Upper lobe of left lung (tissue), 6 donors: ENCODE measurements at regions not wholly inside any gene's neighbourhood (a gene's known extent, or its start where the extent isn't known, plus 50 kb on each side); places are given as distances from the start of the nearest gene placed in this dataset.

Experiments used
- ATAC-seq, 2 donors: fragments of 200-7000 bp; cut with Tn5 transposase; one replicate each; pipeline ENCODE4 v1.9.1; 2022; ENCODE audit warnings: mild to moderate bottlenecking in 2 of 2, moderate library complexity in 2 of 2; ENCODE audit not compliant: low FRiP score in 2 of 2
- DNase-seq, 2 donors: peaks; one replicate each; pipeline ENCODE4 v3.0.0-alpha.2; 2019 to 2020
- H3K27ac ChIP-seq, 4 donors: fragments of 200-600 bp; sonication (generic); one replicate each; pipeline ENCODE4 v1.5.1; 2016 to 2019
- H3K27me3 ChIP-seq, 4 donors: fragments of 200-600 bp; sonication (generic); one replicate each; pipeline ENCODE4 v1.5.1; 2017 to 2019
- H3K36me3 ChIP-seq, 4 donors: fragments of 200-600 bp; sonication (generic); one replicate each; pipeline ENCODE4 v1.5.1; 2016 to 2019
- H3K4me1 ChIP-seq, 4 donors: fragments of 200-600 bp; sonication (generic); one replicate each; pipeline ENCODE4 v1.5.1; 2018 to 2019
- H3K4me3 ChIP-seq, 4 donors: fragments of 200-600 bp; sonication (generic); one replicate each; pipeline ENCODE4 v1.5.1; 2017 to 2019; ENCODE audit warnings: mild to moderate bottlenecking in 2 of 4, moderate library complexity in 1 of 4
- H3K9me3 ChIP-seq, 4 donors: fragments of 200-600 bp; sonication (generic); one replicate each; pipeline ENCODE4 v1.5.1; 2018 to 2019
- EP300 ChIP-seq, 4 donors: sonication (generic); formaldehyde crosslinking; IDR thresholded peaks; one replicate each; pipeline ENCODE4 v1.5.1; 2017; ENCODE audit warnings: antibody characterized with exemption in 4 of 4, control low read depth in 2 of 4
- POLR2A ChIP-seq, 4 donors: fragments of 450-650 bp; IDR thresholded peaks; one replicate each; pipeline ENCODE4 v1.5.1; 2016 to 2017; ENCODE audit warnings: antibody characterized with exemption in 4 of 4, mild to moderate bottlenecking in 2 of 4
- POLR2AphosphoS5 ChIP-seq, 2 donors: sonication (generic); formaldehyde crosslinking; IDR thresholded peaks; one replicate each; pipeline ENCODE4 v1.5.1; 2017; ENCODE audit warnings: antibody characterized with exemption in 2 of 2
- WGBS, 2 donors: methylation state at CpG; one replicate each; pipeline ENCODE4 v1.1.5; 2017 to 2018; 5-methylcytosine and 5-hydroxymethylcytosine counted together
- TF ChIP-seq, protein P1 (sequence below), 6 experiments: fragments of 450-650 bp in 4 of 6; fragments of 200-600 bp in 2 of 6; sonication (generic) in 2 of 6; IDR thresholded peaks; one replicate each; pipeline ENCODE4 v1.5.1; 2016 to 2019; ENCODE audit warnings: antibody characterized with exemption in 6 of 6
- donor health status: DM: no; HTN: no; CAD: no; lungs with moderate emphysema.
- donor health status: DM: no; HTN: yes; CAD: no; lungs with severe emphysema.

DNA sequence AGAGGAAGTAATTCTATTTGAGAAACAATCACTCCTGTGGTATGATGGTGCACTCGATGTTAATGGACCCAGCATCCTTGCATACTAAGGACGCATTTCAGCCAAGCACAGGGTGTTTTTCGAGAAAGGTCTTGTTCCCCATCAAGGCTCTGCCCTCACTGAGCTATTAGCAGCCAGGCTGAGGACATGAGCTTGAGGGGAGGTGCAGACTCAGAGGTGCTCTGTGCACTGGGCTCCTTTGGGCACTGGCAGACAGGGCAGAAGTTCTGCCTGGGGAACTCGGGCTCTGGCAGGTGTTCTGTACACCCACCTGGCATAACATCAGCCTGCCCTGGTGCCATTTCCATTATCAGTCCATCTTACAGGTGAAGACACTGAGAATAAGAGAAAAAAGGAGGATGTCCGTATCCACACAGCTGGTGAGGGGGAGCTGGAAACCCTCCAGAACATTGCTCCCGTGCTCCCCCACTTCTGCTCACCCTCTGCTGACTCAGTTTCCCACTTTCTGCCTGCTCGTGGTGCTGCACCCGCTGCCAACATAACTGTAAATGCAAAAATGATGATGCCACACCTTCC lies 92.7 kb upstream of the RET start:
- WGBS, 2 donors = 75 to 84% methylated on average over 8 of the region's 8 CpGs
- H3K9me3 ChIP-seq = no peaks in the 10 kb centered on the region
- no peaks in the 10 kb centered on the region for H3K4me1 ChIP-seq
- no peaks in the 10 kb centered on the region for H3K27me3 ChIP-seq
- no peak overlapping the region for H3K27ac ChIP-seq
- no peak overlapping the region for H3K4me3 ChIP-seq
- ATAC-seq (no peak), DNase-seq (no peak)
- H3K36me3 ChIP-seq = no peaks in the 10 kb centered on the region
- TF ChIP-seq EP300 (IDR thresholded peaks at IDR 0.05) (no peak), POLR2A (IDR thresholded peaks at IDR 0.05) (no peak), POLR2AphosphoS5 (IDR thresholded peaks at IDR 0.05) (no peak)
- TF ChIP-seq, protein P1, sequence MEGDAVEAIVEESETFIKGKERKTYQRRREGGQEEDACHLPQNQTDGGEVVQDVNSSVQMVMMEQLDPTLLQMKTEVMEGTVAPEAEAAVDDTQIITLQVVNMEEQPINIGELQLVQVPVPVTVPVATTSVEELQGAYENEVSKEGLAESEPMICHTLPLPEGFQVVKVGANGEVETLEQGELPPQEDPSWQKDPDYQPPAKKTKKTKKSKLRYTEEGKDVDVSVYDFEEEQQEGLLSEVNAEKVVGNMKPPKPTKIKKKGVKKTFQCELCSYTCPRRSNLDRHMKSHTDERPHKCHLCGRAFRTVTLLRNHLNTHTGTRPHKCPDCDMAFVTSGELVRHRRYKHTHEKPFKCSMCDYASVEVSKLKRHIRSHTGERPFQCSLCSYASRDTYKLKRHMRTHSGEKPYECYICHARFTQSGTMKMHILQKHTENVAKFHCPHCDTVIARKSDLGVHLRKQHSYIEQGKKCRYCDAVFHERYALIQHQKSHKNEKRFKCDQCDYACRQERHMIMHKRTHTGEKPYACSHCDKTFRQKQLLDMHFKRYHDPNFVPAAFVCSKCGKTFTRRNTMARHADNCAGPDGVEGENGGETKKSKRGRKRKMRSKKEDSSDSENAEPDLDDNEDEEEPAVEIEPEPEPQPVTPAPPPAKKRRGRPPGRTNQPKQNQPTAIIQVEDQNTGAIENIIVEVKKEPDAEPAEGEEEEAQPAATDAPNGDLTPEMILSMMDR (IDR thresholded peaks at IDR 0.05) = no peak

DNA sequence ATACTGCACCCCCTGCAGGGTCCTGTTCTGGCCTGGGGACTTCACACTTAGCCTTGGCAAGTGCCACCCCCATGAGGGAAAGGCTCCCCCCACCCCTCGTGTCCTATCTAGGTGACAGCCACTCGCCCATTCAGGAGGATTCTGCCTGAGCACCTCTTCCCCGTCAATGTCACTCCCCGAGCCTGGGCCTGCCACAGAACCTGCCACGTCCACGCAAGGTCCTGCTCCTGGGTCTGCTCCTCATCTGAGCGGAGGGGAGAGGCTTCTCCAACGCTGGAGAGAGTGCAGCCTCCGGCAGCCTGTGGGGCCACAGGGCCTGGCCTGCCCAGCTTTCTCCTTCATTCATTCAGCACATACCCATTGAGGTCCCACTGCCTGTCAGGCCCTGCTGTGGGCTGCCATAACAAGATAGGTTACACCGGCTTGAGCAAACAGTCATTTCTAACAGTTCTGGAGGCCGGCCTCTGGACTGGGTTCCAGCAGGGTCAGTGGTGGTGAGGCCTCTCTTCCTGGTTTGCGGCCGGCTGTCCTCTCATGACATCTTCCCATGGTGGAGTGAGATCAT lies 92.0 kb upstream of the RET start:
- Histone ChIP-seq H3K4me3 (no peak overlapping the region), H3K27ac (no peak overlapping the region), H3K9me3 (no peaks in the 10 kb centered on the region), H3K27me3 (no peaks in the 10 kb centered on the region), H3K4me1 (no peaks in the 10 kb centered on the region), H3K36me3 (no peaks in the 10 kb centered on the region)
- WGBS, 2 donors = 92 to 93% methylated on average over 8 to 13 of the region's 13 CpGs
- TF ChIP-seq POLR2AphosphoS5 (IDR thresholded peaks at IDR 0.05) = no peak
- TF ChIP-seq, protein P1 (IDR thresholded peaks at IDR 0.05) = no peak
- no peak for ATAC-seq
- DNase-seq = no peak

DNA sequence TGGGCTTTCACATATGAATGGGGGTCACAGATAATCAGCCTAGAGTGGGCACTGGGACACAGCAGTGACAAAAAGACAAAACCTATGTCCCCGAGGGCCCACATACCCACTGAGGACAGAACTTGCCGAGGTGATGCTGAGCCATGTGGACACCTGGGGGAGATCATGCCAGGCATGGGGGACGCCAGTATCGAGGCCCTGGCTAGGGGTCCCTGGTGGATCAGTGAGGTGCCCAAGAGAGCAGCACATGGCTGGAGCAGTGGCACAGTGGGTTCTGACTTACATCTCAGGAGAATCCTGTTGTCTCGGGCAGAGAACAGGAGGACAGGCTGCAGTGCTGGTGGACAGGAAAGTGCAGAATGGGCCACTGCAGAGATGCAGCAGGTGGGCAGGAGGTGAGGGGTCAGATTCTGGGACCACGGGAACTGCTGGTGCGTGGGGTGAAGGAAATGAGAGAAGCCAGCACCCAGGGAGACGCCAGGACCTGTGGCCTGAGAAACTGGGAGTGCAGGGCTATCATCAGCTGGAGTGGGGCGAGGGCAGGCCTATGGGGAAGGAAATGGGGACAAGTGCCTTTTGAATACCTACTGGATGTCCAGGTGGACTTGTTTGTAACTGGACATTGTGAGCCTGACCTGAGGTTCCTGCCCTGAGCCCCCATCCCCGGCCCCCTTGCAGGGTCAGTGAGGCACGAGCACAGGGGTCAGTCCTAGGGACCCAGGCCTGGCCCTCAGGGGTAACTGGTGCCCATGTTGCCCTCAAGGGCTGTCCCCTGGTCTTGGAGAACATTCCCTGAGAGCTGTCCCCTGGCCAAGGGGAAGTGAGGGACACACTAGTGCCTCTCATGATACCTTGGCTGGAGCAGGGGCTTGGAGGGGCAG lies 91.2 kb upstream of the RET start:
- DNase-seq = no peak
- H3K27ac ChIP-seq = no peak overlapping the region
- no peak for ATAC-seq
- H3K36me3 ChIP-seq = no peaks in the 10 kb centered on the region
- no peaks in the 10 kb centered on the region for H3K27me3 ChIP-seq
- TF ChIP-seq, protein P1 (IDR thresholded peaks at IDR 0.05) = no peak
- H3K9me3 ChIP-seq = no peaks in the 10 kb centered on the region
- WGBS, 2 donors = 83 to 90% methylated on average over 9 to 10 of the region's 11 CpGs
- no peak overlapping the region for H3K4me3 ChIP-seq
- no peaks in the 10 kb centered on the region for H3K4me1 ChIP-seq

DNA sequence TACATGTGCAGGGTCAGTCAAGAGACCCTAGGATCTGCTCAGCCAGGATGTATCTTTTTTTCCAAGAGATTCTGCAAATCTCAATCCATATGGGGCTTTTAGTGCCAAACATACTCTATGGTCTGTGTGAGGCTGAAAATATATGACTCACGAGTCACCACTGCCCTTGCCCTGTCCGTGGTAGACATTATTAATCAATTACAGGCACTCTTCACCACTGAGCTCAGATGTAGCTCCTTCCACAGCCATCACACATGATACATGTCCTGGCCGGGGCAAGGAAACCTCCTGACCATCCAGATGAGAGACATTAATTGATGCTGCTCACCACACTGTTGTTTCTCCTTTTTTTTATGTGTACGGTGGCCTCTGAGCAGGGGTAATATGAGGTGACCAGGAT lies 90.2 kb upstream of the RET start:
- H3K4me1 ChIP-seq = no peaks in the 10 kb centered on the region
- no peak overlapping the region for H3K4me3 ChIP-seq
- H3K36me3 ChIP-seq = no peaks in the 10 kb centered on the region
- no peak overlapping the region for H3K27ac ChIP-seq
- WGBS, 2 donors = 69% methylated on average over 4 of the region's 4 CpGs
- H3K27me3 ChIP-seq = no peaks in the 10 kb centered on the region
- H3K9me3 ChIP-seq = no peaks in the 10 kb centered on the region
- ATAC-seq (no peak), DNase-seq (no peak)
- TF ChIP-seq, protein P1 (IDR thresholded peaks at IDR 0.05) = no peak
